Pancreas (tissue), 10 donors: ENCODE measurements at regions not wholly inside any gene's neighbourhood (a gene's known extent, or its start where the extent isn't known, plus 50 kb on each side); places are given as distances from the start of the nearest gene placed in this dataset.
"Not testable (repeated sequence)": the region's sequence is repeated elsewhere in the genome, so short reads cannot be mapped to it uniquely, and the experiment has no call there.

Experiments
- ATAC-seq, 4 donors: fragments of 200-7000 bp; cut with Tn5 transposase; one replicate each; pipeline versions ENCODE4 v1.8.0 to v1.9.1; 2020; ENCODE audit warnings: mild to moderate bottlenecking in 4 of 4, moderate library complexity in 4 of 4
- DNase-seq, 6 donors: peaks; one replicate each; pipeline ENCODE4 v3.0.0-alpha.2; 2020
- FAIRE-seq: peaks from 2 replicates; lab custom pipeline; 2012; peaks lifted over from hg19 to GRCh38; lab: Jason Lieb, UNC
- H3K27ac ChIP-seq, 4 donors: fragments of 200-600 bp; sonication (generic); 1 replicate in 3 of 4; 2 replicates in 1 of 4; pipeline versions ENCODE4 v1.5.0 to v1.8.0; 2020
- H3K27me3 ChIP-seq, 4 donors: fragments of 200-600 bp; one replicate each; pipeline ENCODE4 v1.8.0; 2021
- H3K36me3 ChIP-seq, 3 donors: fragments of 200-600 bp; sonication (generic) in 1 of 3; one replicate each; pipeline versions ENCODE4 v1.5.0 to v1.8.0; 2020 to 2021
- H3K4me1 ChIP-seq, 3 donors: fragments of 200-600 bp; one replicate each; pipeline ENCODE4 v1.8.0; 2021
- H3K4me3 ChIP-seq, 4 donors: fragments of 200-600 bp; sonication (generic) in 2 of 4; one replicate each; pipeline versions ENCODE4 v1.5.0 to v1.8.0; 2020 to 2021
- H3K9me3 ChIP-seq, 4 donors: fragments of 200-600 bp; one replicate each; pipeline ENCODE4 v1.8.0; 2021
- WGBS, 2 donors: extraction: QIAGEN DNeasy Blood & Tissue Kit; methylation state at CpG; one replicate each; pipeline ENCODE4 v1.1.7; 2013; 5-methylcytosine and 5-hydroxymethylcytosine counted together
- intact Hi-C, 3 donors: fragments of 100-400 bp; cut with DNase I; formaldehyde crosslinking; loops; one replicate each; pipeline versions ENCODE4 v1.11.1 to v1.14.2; 2022
- TF ChIP-seq, protein P1 (sequence below), 4 donors: fragments of 200-600 bp; sonication (generic) in 3 of 4; IDR thresholded peaks; one replicate each; pipeline versions ENCODE4 v1.5.0 to v1.8.0; 2021; ENCODE audit warnings: antibody characterized with exemption in 4 of 4
- donor health status: healthy with polysubstance abuse.
- donor health status: DM: no; HTN: no; CAD: no; lungs with moderate emphysema.
- donor health status: DM: no; HTN: no; CAD: no.
- donor health status: control.
- donor health status: control.
- donor health status: Bipolar disorder and iron deficiency.
- donor health status: DM: yes; HTN: yes; CAD: no.
- donor health status: DM: no; HTN: no; CAD: no.
- donor health status: DM: no; HTN: no; CAD: no.
- donor health status: DM: yes; HTN: yes; CAD: no.

DNA sequence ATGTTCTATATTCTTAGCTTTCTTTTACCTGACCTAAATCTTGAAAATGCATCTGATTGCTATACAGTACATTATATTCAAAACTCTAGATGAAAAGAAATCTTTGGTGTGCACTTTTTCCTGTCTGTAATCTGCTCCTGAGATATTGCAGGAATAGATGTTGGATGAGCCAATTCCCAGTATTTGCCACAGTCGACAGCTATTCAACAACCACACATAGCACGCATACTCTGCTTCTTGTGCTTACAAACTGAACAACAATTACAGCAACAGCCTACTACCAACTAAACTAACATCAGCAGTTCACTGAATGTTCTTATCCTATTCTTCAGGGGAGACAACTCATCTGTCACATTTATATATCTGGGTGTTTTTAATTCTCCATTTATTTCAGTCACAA lies 573.9 kb upstream of the GRID2 start:
- Histone ChIP-seq H3K27me3 (no peaks in the 10 kb centered on the region), H3K4me1 (no peaks in the 10 kb centered on the region), H3K27ac (no peak overlapping the region), H3K9me3 (no peaks in the 10 kb centered on the region), H3K4me3 (no peak overlapping the region), H3K36me3 (no peaks in the 10 kb centered on the region)
- TF ChIP-seq, protein P1, sequence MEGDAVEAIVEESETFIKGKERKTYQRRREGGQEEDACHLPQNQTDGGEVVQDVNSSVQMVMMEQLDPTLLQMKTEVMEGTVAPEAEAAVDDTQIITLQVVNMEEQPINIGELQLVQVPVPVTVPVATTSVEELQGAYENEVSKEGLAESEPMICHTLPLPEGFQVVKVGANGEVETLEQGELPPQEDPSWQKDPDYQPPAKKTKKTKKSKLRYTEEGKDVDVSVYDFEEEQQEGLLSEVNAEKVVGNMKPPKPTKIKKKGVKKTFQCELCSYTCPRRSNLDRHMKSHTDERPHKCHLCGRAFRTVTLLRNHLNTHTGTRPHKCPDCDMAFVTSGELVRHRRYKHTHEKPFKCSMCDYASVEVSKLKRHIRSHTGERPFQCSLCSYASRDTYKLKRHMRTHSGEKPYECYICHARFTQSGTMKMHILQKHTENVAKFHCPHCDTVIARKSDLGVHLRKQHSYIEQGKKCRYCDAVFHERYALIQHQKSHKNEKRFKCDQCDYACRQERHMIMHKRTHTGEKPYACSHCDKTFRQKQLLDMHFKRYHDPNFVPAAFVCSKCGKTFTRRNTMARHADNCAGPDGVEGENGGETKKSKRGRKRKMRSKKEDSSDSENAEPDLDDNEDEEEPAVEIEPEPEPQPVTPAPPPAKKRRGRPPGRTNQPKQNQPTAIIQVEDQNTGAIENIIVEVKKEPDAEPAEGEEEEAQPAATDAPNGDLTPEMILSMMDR (IDR thresholded peaks at IDR 0.05): no peak
- DNase-seq (no peak), FAIRE-seq (no peak), ATAC-seq (no peak)
- WGBS, 2 donors: 72 to 78% methylated on average over 2 of the region's 2 CpGs
- intact Hi-C loops: no loop called here

DNA sequence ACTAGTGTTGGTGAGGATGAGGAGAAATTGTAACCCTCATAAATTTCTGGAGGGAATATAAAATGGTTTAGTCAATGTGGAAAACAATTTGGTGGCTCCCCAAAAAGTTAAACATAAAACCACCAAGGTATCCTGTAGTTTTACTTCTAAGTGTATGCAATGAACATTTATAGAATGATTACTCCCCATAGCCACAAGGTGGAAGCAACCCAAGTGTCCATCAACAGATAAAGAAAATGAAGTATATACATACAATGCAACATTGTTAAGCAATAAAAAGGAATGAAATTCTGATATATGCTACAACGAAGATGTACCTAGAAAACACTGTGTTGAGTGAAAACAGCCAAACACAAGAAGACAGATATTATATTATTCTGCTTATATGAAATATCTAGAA lies 569.1 kb upstream of the GRID2 start:
- TF ChIP-seq, protein P1 (IDR thresholded peaks at IDR 0.05): no peak
- WGBS, 2 donors: 29 to 79% methylated on average over 1 of the region's 1 CpG
- H3K36me3 ChIP-seq: no peaks in the 10 kb centered on the region
- H3K4me3 ChIP-seq: no peak overlapping the region
- no peak for ATAC-seq
- no peak for DNase-seq
- H3K9me3 ChIP-seq: no peaks in the 10 kb centered on the region
- no peak overlapping the region for H3K27ac ChIP-seq
- intact Hi-C loops: no loop called here
- H3K4me1 ChIP-seq: no peaks in the 10 kb centered on the region
- FAIRE-seq: no peak
- no peaks in the 10 kb centered on the region for H3K27me3 ChIP-seq

DNA sequence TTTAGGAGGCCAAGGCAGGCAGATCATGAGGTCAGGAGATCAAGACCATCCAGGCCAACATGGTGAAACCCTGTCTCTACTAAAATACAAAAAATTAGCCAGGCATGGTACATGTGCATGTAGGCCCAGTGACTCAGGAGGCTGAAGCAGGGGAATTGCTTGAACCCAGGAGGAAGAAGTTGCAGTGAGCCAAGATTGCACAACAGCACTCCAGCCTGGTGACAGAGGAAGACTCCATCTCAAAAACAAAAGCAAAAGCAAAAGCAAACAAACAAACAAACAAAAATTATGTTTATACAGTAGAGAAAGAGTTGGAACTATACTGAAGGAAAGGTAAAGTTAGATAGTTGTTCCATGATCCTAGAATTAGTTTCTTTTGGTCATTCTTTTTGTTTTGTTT lies 564.9 kb upstream of the GRID2 start:
- ATAC-seq, DNase-seq, intact Hi-C loops, H3K4me3 ChIP-seq, FAIRE-seq, H3K4me1 ChIP-seq, H3K27me3 ChIP-seq, H3K27ac ChIP-seq, H3K36me3 ChIP-seq, H3K9me3 ChIP-seq: not testable (repeated sequence)

DNA sequence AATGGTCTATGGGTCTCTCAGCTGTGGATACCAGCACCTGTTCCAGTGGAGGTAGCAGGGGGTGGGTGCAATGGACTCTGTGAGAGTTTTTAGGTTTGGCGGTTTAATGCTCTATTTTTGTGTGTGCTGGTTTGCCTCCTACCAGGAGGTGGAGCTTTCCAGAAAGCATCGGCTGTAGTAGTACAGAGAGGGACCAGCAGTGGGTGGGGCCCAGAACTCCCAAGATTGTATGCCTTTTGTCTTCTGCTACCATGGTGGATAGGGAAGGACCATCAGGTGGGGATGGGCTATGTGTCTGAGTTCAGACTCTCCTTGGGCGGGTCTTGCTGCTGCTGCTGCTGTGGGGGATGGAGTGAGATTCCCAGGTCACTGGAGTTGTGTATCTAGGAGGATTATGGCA lies 557.2 kb upstream of the GRID2 start:
- DNase-seq (no peak), ATAC-seq (no peak), FAIRE-seq (no peak)
- no peak overlapping the region for H3K4me3 ChIP-seq
- H3K4me1 ChIP-seq: no peaks in the 10 kb centered on the region
- H3K27ac ChIP-seq: no peak overlapping the region
- no peaks in the 10 kb centered on the region for H3K36me3 ChIP-seq
- H3K27me3 ChIP-seq: no peaks in the 10 kb centered on the region
- no peaks in the 10 kb centered on the region for H3K9me3 ChIP-seq
- intact Hi-C loops: no loop called here
- 40 to 89% methylated on average over 3 of the region's 3 CpGs for WGBS, 2 donors
- TF ChIP-seq, protein P1 (IDR thresholded peaks at IDR 0.05): no peak

DNA sequence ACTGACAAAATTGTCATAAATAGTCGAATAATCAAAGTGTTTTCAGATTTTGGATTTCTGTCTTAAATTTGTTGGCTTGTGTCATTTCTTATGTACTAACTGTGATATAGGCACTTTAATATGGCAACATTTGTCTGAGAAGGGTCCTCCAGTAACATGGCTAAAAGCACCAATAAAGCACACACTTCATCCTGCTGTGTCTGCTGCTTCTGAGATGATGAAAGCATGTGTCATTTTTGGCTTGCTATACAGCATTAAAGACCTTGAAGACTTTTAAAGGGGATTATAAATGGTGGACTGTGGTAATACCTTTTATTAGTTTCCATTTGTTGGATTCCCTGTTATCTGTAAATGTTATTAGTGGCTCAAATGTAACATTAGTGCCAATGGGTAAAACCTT lies 551.8 kb upstream of the GRID2 start:
- Histone ChIP-seq H3K4me3 (no peak overlapping the region), H3K4me1 (no peaks in the 10 kb centered on the region), H3K36me3 (no peaks in the 10 kb centered on the region), H3K27ac (no peak overlapping the region), H3K9me3 (no peaks in the 10 kb centered on the region), H3K27me3 (no peaks in the 10 kb centered on the region)
- FAIRE-seq: no peak
- no peak for DNase-seq
- TF ChIP-seq, protein P1 (IDR thresholded peaks at IDR 0.05): no peak
- intact Hi-C loops: no loop called here
- ATAC-seq: no peak
- 72 to 80% methylated on average over 1 of the region's 1 CpG for WGBS, 2 donors

DNA sequence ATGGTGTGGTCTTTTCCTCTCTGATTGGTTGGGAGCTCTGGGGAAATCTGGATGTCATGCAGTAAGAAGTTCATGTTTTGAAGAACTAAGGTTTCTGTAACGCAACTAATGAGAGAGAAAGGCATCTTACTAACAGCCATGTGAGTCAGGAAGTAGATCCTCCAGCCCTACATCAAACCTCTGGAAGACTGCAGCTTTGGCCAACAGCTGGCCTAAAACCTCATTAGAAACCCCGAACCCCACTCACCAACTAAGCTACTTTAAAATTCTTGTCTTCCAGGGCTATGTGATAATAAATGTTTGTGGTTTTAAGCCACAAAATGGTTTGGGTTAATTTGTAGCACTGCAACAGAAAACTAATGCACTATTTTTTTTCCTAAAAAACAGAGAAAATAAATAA lies 549.0 kb upstream of the GRID2 start:
- FAIRE-seq (no peak), DNase-seq (no peak), ATAC-seq (no peak)
- Histone ChIP-seq H3K36me3 (no peaks in the 10 kb centered on the region), H3K4me3 (no peak overlapping the region), H3K27ac (no peak overlapping the region), H3K4me1 (no peaks in the 10 kb centered on the region), H3K27me3 (no peaks in the 10 kb centered on the region), H3K9me3 (no peaks in the 10 kb centered on the region)
- intact Hi-C loops: no loop called here
- TF ChIP-seq, protein P1 (IDR thresholded peaks at IDR 0.05): no peak
- 89 to 91% methylated on average over 2 of the region's 2 CpGs for WGBS, 2 donors
